Posterior cingulate gyrus (tissue), 11 donors: ENCODE measurements at regions not wholly inside any gene's neighbourhood (a gene's known extent, or its start where the extent isn't known, plus 50 kb on each side); places are given as distances from the start of the nearest gene placed in this dataset.
"Not testable (repeated sequence)": the region's sequence is repeated elsewhere in the genome, so short reads cannot be mapped to it uniquely, and the experiment has no call there.

Experiments
- DNase-seq, 10 donors: peaks; one replicate each; pipeline versions ENCODE4 v3.0.0 to v3.0.0-alpha.2; 2020 to 2021; ENCODE audit warnings: mixed read lengths in 3 of 10
- intact Hi-C: fragments of 100-400 bp; cut with DNase I; formaldehyde crosslinking; loops from one replicate; pipeline ENCODE4 v1.15.1; 2023

GRCh38 chr6:82118150-82118562 is 129.4 kb downstream of the IBTK start:
- no peak for DNase-seq
- intact Hi-C loops, result no loop called here

- no peak for DNase-seq
- intact Hi-C loops, result no loop called here
These were observed 132.8 kb downstream of the IBTK start for GRCh38 chr6:82114748-82115147.

GRCh38 chr6:82113231-82113630 is 134.3 kb downstream of the IBTK start:
- DNase-seq, result no peak
- intact Hi-C loops, result no loop called here

- intact Hi-C loops, result no loop called here
These were observed 135.7 kb downstream of the IBTK start for GRCh38 chr6:82111818-82112217.

GRCh38 chr6:82111114-82111513 is 136.4 kb downstream of the IBTK start:
- intact Hi-C loops, result no loop called here
- DNase-seq, result no peak

More at GRCh38 chr6:82111818-82112217, 135.7 kb downstream of the IBTK start:
- DNase-seq, result no peak

GRCh38 chr6:82103171-82103570 is 144.4 kb downstream of the IBTK start:
- intact Hi-C loops, DNase-seq: not testable (repeated sequence)

- intact Hi-C loops, DNase-seq: not testable (repeated sequence)
These were observed 146.0 kb downstream of the IBTK start for GRCh38 chr6:82101374-82102114.

GRCh38 chr6:82100763-82101162 is 146.8 kb downstream of the IBTK start:
- DNase-seq, intact Hi-C loops: not testable (repeated sequence)

- intact Hi-C loops, result no loop called here
- no peak for DNase-seq
These were observed 149.9 kb downstream of the IBTK start for GRCh38 chr6:82097676-82098075.

GRCh38 chr6:82095091-82095490 is 152.5 kb downstream of the IBTK start:
- intact Hi-C loops, result no loop called here
- DNase-seq, result no peak

- DNase-seq, result no peak
- intact Hi-C loops, result no loop called here
These were observed 153.3 kb downstream of the IBTK start for GRCh38 chr6:82094166-82094806.

GRCh38 chr6:82088978-82089771 is 158.4 kb downstream of the IBTK start:
- intact Hi-C loops, result no loop called here
- DNase-seq, result no peak

- DNase-seq, result no peak
- intact Hi-C loops, result no loop called here
These were observed 160.6 kb downstream of the IBTK start for GRCh38 chr6:82086944-82087343.

GRCh38 chr6:82085701-82086100 is 161.8 kb downstream of the IBTK start:
- no peak for DNase-seq
- intact Hi-C loops, result no loop called here

GRCh38 chr6:82084324-82084920 is 163.1 kb downstream of the IBTK start:
- DNase-seq, result no peak
- intact Hi-C loops, result no loop called here

- intact Hi-C loops, result no loop called here
- DNase-seq, result no peak
These were observed 163.9 kb downstream of the IBTK start for GRCh38 chr6:82083646-82084045.

- DNase-seq, result no peak
- intact Hi-C loops, result no loop called here
These were observed 166.8 kb downstream of the IBTK start for GRCh38 chr6:82080767-82081166.

GRCh38 chr6:82078286-82078908 is 169.1 kb downstream of the IBTK start:
- intact Hi-C loops, result no loop called here
- no peak for DNase-seq

- no peak for DNase-seq
- intact Hi-C loops, result no loop called here
These were observed 170.6 kb downstream of the IBTK start for GRCh38 chr6:82076916-82077315.

- intact Hi-C loops, result no loop called here
- DNase-seq, result no peak
These were observed 173.0 kb downstream of the IBTK start for GRCh38 chr6:82074556-82074955.

GRCh38 chr6:82073484-82073883 is 174.1 kb downstream of the IBTK start:
- no peak for DNase-seq
- intact Hi-C loops, result no loop called here
